PC-9 (cell line): ENCODE measurements at regions not wholly inside any gene's neighbourhood (a gene's known extent, or its start where the extent isn't known, plus 50 kb on each side); places are given as distances from the start of the nearest gene placed in this dataset.
A peak's percentile ranks its signal among the peaks of the same experiment; 100 is the strongest.

Experiments
- BruUV-seq: library from RNA; stranded (reverse); fragments of 400-500 nt; replicated peaks from 2 replicates; lab custom pipeline; 2021; lab: Mats Ljungman, UMichigan
- CTCF ChIA-PET: fragments of 300-600 bp; sonication (Branson Sonifier 250); formaldehyde crosslinking; loops from one replicate; lab custom pipeline; 2022; ENCODE audit warnings: antibody characterized with exemption; lab: Charles Lee
- POLR2A ChIA-PET: fragments of 300-600 bp; sonication (Branson Sonifier 250); formaldehyde crosslinking; loops from one replicate; lab custom pipeline; 2022; ENCODE audit warnings: antibody characterized with exemption; ENCODE audit not compliant: unreplicated experiment; lab: Charles Lee
- DNase-seq, 2 experiments: peaks; one replicate each; pipeline versions ENCODE4 v3.0.0 to v3.0.0-alpha.2; 2015 to 2022; ENCODE audit warnings: mixed read lengths in 1 of 2
- H2AFZ ChIP-seq: fragments of 200-600 bp; sonication (generic); 2 replicates; pipeline ENCODE4 v1.8.1; 2017; ENCODE audit warnings: antibody characterized with exemption
- H3F3A ChIP-seq: fragments of 200-600 bp; sonication (generic); 2 replicates; pipeline ENCODE4 v1.8.1; 2017; ENCODE audit warnings: antibody characterized with exemption, mild to moderate bottlenecking, low read depth; ENCODE audit not compliant: insufficient read depth
- H3K27ac ChIP-seq: fragments of 200-600 bp; sonication (generic); 2 replicates; pipeline ENCODE4 v1.6.1; 2016; ENCODE audit warnings: mixed run types
- H3K27me3 ChIP-seq: fragments of 200-600 bp; sonication (generic); 2 replicates; pipeline ENCODE4 v1.6.1; 2016; ENCODE audit warnings: low read depth, mixed run types; ENCODE audit not compliant: insufficient read depth
- H3K36me3 ChIP-seq: fragments of 200-600 bp; sonication (generic); 2 replicates; pipeline ENCODE4 v1.6.1; 2016; ENCODE audit warnings: low read depth, mixed run types
- H3K4me1 ChIP-seq: fragments of 200-600 bp; sonication (generic); replicated peaks from 2 replicates; pipeline ENCODE4 v1.6.1; 2016; ENCODE audit warnings: mixed run types; ENCODE audit not compliant: insufficient read depth
- H3K4me2 ChIP-seq: fragments of 200-600 bp; sonication (generic); 2 replicates; pipeline ENCODE4 v1.6.1; 2017; ENCODE audit warnings: mixed run types
- H3K4me3 ChIP-seq: fragments of 200-600 bp; sonication (generic); 2 replicates; pipeline ENCODE4 v1.6.1; 2016; ENCODE audit warnings: mixed run types
- H3K79me2 ChIP-seq: fragments of 200-600 bp; sonication (generic); 2 replicates; pipeline ENCODE4 v1.6.1; 2017; ENCODE audit warnings: low read depth, mixed run types
- H3K9me2 ChIP-seq: fragments of 200-600 bp; sonication (generic); 2 replicates; pipeline ENCODE4 v1.8.1; 2017; ENCODE audit warnings: mild to moderate bottlenecking; ENCODE audit not compliant: insufficient read depth
- H3K9me3 ChIP-seq: fragments of 200-600 bp; sonication (generic); 2 replicates; pipeline ENCODE4 v1.8.1; 2016; ENCODE audit warnings: low read depth; ENCODE audit not compliant: insufficient read depth
- H4K20me1 ChIP-seq: fragments of 200-600 bp; sonication (generic); 2 replicates; pipeline ENCODE4 v1.8.1; 2017; ENCODE audit not compliant: insufficient read depth
- CTCF ChIP-seq: fragments of 200-600 bp; sonication (generic); conservative IDR thresholded peaks from 2 replicates; pipeline ENCODE4 v1.6.1; 2017; ENCODE audit warnings: mixed run types, antibody characterized with exemption, mild to moderate bottlenecking, moderate library complexity
- EZH2 ChIP-seq: fragments of 200-600 bp; sonication (generic); IDR thresholded peaks from 2 replicates; pipeline ENCODE4 v1.8.0; 2017; ENCODE audit warnings: antibody characterized with exemption, low read depth
- intact Hi-C: fragments of 100-400 bp; cut with micrococcal nuclease; formaldehyde crosslinking; loops from one replicate; pipeline ENCODE4 v1.10.0; 2022; ENCODE audit not compliant: unreplicated experiment

- Histone ChIP-seq H3K9me2 (no peaks in the 10 kb centered on the region), H3K27me3 (no peaks in the 10 kb centered on the region), H3K79me2 (no peaks in the 10 kb centered on the region), H3F3A (no peaks in the 10 kb centered on the region), H3K36me3 (no peaks in the 10 kb centered on the region), H2AFZ (no peak overlapping the region), H3K4me3 (no peak overlapping the region), H3K4me2 (no peak overlapping the region), H3K27ac (no peak overlapping the region), H4K20me1 (no peaks in the 10 kb centered on the region), H3K9me3 (no peaks in the 10 kb centered on the region), H3K4me1 (no peaks in the 10 kb centered on the region)
- ChIA-PET CTCF (no interaction called here), POLR2A (no interaction called here)
- no peak for DNase-seq
- BruUV-seq, result no TSS peak
- TF ChIP-seq EZH2, result no peak
- TF ChIP-seq CTCF, result no peak
- intact Hi-C loops, result loop anchor here (5.0 kb wide), 1 partner anchor 46 kb away; no protein-coding TSS in a partner anchor
Measured at GRCh38 chr11:128098781-128099180, 488.6 kb downstream of the ETS1 start.

GRCh38 chr11:128095466-128095981, 491.8 kb downstream of the ETS1 start:
- ChIA-PET CTCF (no interaction called here), POLR2A (no interaction called here)
- Histone ChIP-seq H3K27me3 (no peaks in the 10 kb centered on the region), H3K4me1 (no peaks in the 10 kb centered on the region), H3K36me3 (no peaks in the 10 kb centered on the region), H3K27ac (no peak overlapping the region), H3K4me2 (no peak overlapping the region), H3K79me2 (no peaks in the 10 kb centered on the region), H3K9me3 (no peaks in the 10 kb centered on the region), H3K4me3 (no peak overlapping the region), H4K20me1 (no peaks in the 10 kb centered on the region), H3F3A (no peaks in the 10 kb centered on the region), H2AFZ (no peak overlapping the region), H3K9me2 (no peaks in the 10 kb centered on the region)
- intact Hi-C loops, result loop anchor here (5.0 kb wide), 1 partner anchor 43 kb away; no protein-coding TSS in a partner anchor
- DNase-seq, result peak; percentile 59 to 78
- TF ChIP-seq EZH2, result no peak
- TF ChIP-seq CTCF, result no peak
- no TSS peak for BruUV-seq

- no peak overlapping the region for H3K4me3 ChIP-seq
- no peak overlapping the region for H3K4me2 ChIP-seq
- H3K27me3 ChIP-seq, result no peaks in the 10 kb centered on the region
- H2AFZ ChIP-seq, result no peak overlapping the region
- H3K9me2 ChIP-seq, result no peaks in the 10 kb centered on the region; the same call in 1 of the 2 replicates
- ChIA-PET POLR2A (no interaction called here), CTCF (no interaction called here)
- no TSS peak for BruUV-seq
- no peaks in the 10 kb centered on the region for H3K4me1 ChIP-seq
- no peak overlapping the region for H3K27ac ChIP-seq
- no peaks in the 10 kb centered on the region for H3K36me3 ChIP-seq
- peaks cover 6% of the 10 kb centered on the region; the same call in 1 of the 2 replicates for H3K9me3 ChIP-seq
- TF ChIP-seq CTCF, result no peak
- no peak for TF ChIP-seq EZH2
- intact Hi-C loops, result no loop called here
- no peaks in the 10 kb centered on the region for H3F3A ChIP-seq
- no peaks in the 10 kb centered on the region for H3K79me2 ChIP-seq
- no peaks in the 10 kb centered on the region for H4K20me1 ChIP-seq
- no peak for DNase-seq
Measured at GRCh38 chr11:128093689-128094088, 493.7 kb downstream of the ETS1 start.
